WTC11 (cell line): ENCODE measurements at regions not wholly inside any gene's neighbourhood (a gene's known extent, or its start where the extent isn't known, plus 50 kb on each side); places are given as distances from the start of the nearest gene placed in this dataset.

Experiments
- ATAC-seq: fragments of 200-7000 bp; cut with Tn5 transposase; 2 replicates; pipeline ENCODE4 v1.10.0; 2021; ENCODE audit warnings: mild to moderate bottlenecking, moderate library complexity
- CTCF ChIA-PET: fragments of 300-600 bp; sonication (Branson Sonifier 250); formaldehyde crosslinking; loops from one replicate; lab custom pipeline; 2021; ENCODE audit warnings: antibody characterized with exemption; lab: Charles Lee
- POLR2A ChIA-PET: fragments of 350-600 bp; sonication (Branson Sonifier 250); formaldehyde crosslinking; loops from one replicate; lab custom pipeline; 2021; ENCODE audit warnings: antibody characterized with exemption; lab: Charles Lee
- DNase-seq: peaks from one replicate; pipeline ENCODE4 v3.0.0; 2021; ENCODE audit warnings: low spot score
- H3K27ac Mint-ChIP-seq: 2 replicates; pipeline ENCODE4 v1.8.0; 2021; ENCODE audit warnings: mixed read lengths
- H3K27me3 Mint-ChIP-seq: 2 replicates; pipeline ENCODE4 v1.8.0; 2021; ENCODE audit warnings: low read depth, mild to moderate bottlenecking, moderate library complexity, mixed read lengths
- H3K36me3 Mint-ChIP-seq: 2 replicates; pipeline ENCODE4 v1.8.0; 2021; ENCODE audit warnings: mixed read lengths
- H3K4me1 Mint-ChIP-seq: 2 replicates; pipeline ENCODE4 v1.8.0; 2022; ENCODE audit warnings: mixed read lengths
- H3K4me3 Mint-ChIP-seq: 2 replicates; pipeline ENCODE4 v1.8.0; 2021; ENCODE audit warnings: mild to moderate bottlenecking, moderate library complexity, mixed read lengths
- H3K9me3 Mint-ChIP-seq: 2 replicates; pipeline ENCODE4 v1.8.0; 2021; ENCODE audit warnings: mixed read lengths
- ARID4B ChIP-seq: sonication (generic); formaldehyde crosslinking; IDR thresholded peaks from 2 replicates; pipeline ENCODE4 v1.8.0; 2023; ENCODE audit warnings: missing genetic modification reagents, mild to moderate bottlenecking, borderline replicate concordance
- FOXP4 ChIP-seq: sonication (generic); formaldehyde crosslinking; IDR thresholded peaks from 2 replicates; pipeline ENCODE4 v1.8.0; 2022; ENCODE audit warnings: mild to moderate bottlenecking, missing genetic modification reagents
- GABPB1 ChIP-seq: sonication (generic); formaldehyde crosslinking; IDR thresholded peaks from 2 replicates; pipeline ENCODE4 v1.8.1; 2023; ENCODE audit warnings: mild to moderate bottlenecking, missing genetic modification reagents
- KAT7 ChIP-seq: sonication (generic); formaldehyde crosslinking; IDR thresholded peaks from 2 replicates; pipeline ENCODE4 v1.8.1; 2023; ENCODE audit warnings: missing genetic modification reagents, mild to moderate bottlenecking, borderline replicate concordance
- MXD4 ChIP-seq: fragments of 250-450 bp; sonication (Bioruptor Pico); IDR thresholded peaks from 2 replicates; pipeline ENCODE4 v1.8.0; 2021; ENCODE audit warnings: mild to moderate bottlenecking, moderate library complexity, borderline replicate concordance
- NFATC4 ChIP-seq: fragments of 250-450 bp; sonication (Bioruptor Pico); IDR thresholded peaks from 2 replicates; pipeline ENCODE4 v1.9.0; 2021; ENCODE audit warnings: mild to moderate bottlenecking
- NFYB ChIP-seq: sonication (generic); formaldehyde crosslinking; conservative IDR thresholded peaks from 2 replicates; pipeline ENCODE4 v1.8.0; 2022; ENCODE audit warnings: low read depth, missing genetic modification reagents
- OVOL2 ChIP-seq: fragments of 250-450 bp; sonication (Bioruptor Pico); IDR thresholded peaks from 2 replicates; pipeline ENCODE4 v1.9.0; 2021; ENCODE audit warnings: mild to moderate bottlenecking, borderline replicate concordance
- PREB ChIP-seq: sonication (generic); formaldehyde crosslinking; IDR thresholded peaks from 2 replicates; pipeline ENCODE4 v1.8.1; 2022; ENCODE audit warnings: mild to moderate bottlenecking, missing genetic modification reagents, moderate library complexity, borderline replicate concordance
- TEAD4 ChIP-seq: sonication (generic); formaldehyde crosslinking; IDR thresholded peaks from 2 replicates; pipeline ENCODE4 v1.8.0; 2022; ENCODE audit warnings: mild to moderate bottlenecking, missing genetic modification reagents
- TP53 ChIP-seq: sonication (generic); formaldehyde crosslinking; IDR thresholded peaks from 2 replicates; pipeline ENCODE4 v1.8.1; 2023; ENCODE audit warnings: mild to moderate bottlenecking, missing genetic modification reagents
- ZNF219 ChIP-seq: sonication (generic); formaldehyde crosslinking; IDR thresholded peaks from 2 replicates; pipeline ENCODE4 v1.8.0; 2023; ENCODE audit warnings: missing genetic modification reagents, mild to moderate bottlenecking, borderline replicate concordance
- ZSCAN18 ChIP-seq: fragments of 250-450 bp; sonication (Bioruptor Pico); IDR thresholded peaks from 2 replicates; pipeline ENCODE4 v2.1.2; 2022; ENCODE audit warnings: mild to moderate bottlenecking, moderate library complexity
- TF ChIP-seq, protein P1 (sequence below): fragments of 250-450 bp; sonication (Bioruptor Pico); conservative IDR thresholded peaks from 2 replicates; pipeline ENCODE4 v1.9.0; 2021; ENCODE audit warnings: mild to moderate bottlenecking
- TF ChIP-seq, protein P2 (sequence below): sonication (generic); formaldehyde crosslinking; IDR thresholded peaks from 2 replicates; pipeline ENCODE4 v1.8.1; 2023; ENCODE audit warnings: mild to moderate bottlenecking, missing genetic modification reagents, borderline replicate concordance
- TF ChIP-seq, protein P3 (sequence below): sonication (generic); formaldehyde crosslinking; IDR thresholded peaks from 2 replicates; pipeline ENCODE4 v1.8.1; 2023; ENCODE audit warnings: mild to moderate bottlenecking, missing genetic modification reagents, moderate library complexity
- TF ChIP-seq, protein P4 (sequence below): fragments of 250-450 bp; sonication (Bioruptor Pico); IDR thresholded peaks from 2 replicates; pipeline ENCODE4 v1.9.0; 2021; ENCODE audit warnings: mild to moderate bottlenecking

DNA sequence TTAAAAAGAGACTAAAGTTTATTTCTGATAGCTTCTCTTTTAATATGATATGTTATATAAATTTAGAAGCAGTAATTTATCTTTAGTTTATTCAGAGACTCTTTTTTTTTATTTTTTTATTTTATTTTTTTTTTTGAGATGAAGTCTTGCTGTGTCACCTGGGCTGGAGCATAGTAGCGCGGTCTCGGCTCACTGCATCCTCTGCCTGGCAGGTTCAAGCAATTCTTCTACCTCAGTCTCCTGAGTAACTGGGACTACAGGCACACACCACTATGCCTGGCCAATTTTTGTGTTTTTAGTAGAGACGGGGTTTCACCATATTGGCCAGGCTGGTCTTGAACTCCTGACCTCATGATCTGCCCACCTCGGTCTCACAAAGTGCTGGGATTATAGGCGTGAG lies 89.6 kb downstream of the DISP1 start:
- Mint-ChIP-seq H3K4me1 (peaks cover 10% of the 10 kb centered on the region; the same call in 1 of the 2 replicates), H3K36me3 (no peaks in the 10 kb centered on the region), H3K27me3 (no peaks in the 10 kb centered on the region), H3K9me3 (no peaks in the 10 kb centered on the region), H3K4me3 (no peak overlapping the region), H3K27ac (no peak overlapping the region)
- ATAC-seq: no peak
- ChIA-PET POLR2A (no interaction called here), CTCF (interaction anchor here (0.5 kb wide), 1 partner anchor 239 kb away, joined by 3 read pairs; the partner anchor contains the start of gene TLR5)
- DNase-seq: no peak
- TF ChIP-seq TEAD4 (CRISPR knock-in tag) (no peak), PREB (CRISPR knock-in tag) (no peak), FOXP4 (CRISPR knock-in tag) (no peak), KAT7 (no peak), GABPB1 (CRISPR knock-in tag) (no peak), ZSCAN18 (CRISPR knock-in tag) (no peak), OVOL2 (CRISPR knock-in tag) (no peak), ARID4B (CRISPR knock-in tag) (no peak), MXD4 (no peak), NFATC4 (CRISPR knock-in tag) (no peak), ZNF219 (CRISPR knock-in tag) (no peak), NFYB (CRISPR knock-in tag) (no peak), TP53 (CRISPR knock-in tag) (no peak)
- TF ChIP-seq, protein P1, sequence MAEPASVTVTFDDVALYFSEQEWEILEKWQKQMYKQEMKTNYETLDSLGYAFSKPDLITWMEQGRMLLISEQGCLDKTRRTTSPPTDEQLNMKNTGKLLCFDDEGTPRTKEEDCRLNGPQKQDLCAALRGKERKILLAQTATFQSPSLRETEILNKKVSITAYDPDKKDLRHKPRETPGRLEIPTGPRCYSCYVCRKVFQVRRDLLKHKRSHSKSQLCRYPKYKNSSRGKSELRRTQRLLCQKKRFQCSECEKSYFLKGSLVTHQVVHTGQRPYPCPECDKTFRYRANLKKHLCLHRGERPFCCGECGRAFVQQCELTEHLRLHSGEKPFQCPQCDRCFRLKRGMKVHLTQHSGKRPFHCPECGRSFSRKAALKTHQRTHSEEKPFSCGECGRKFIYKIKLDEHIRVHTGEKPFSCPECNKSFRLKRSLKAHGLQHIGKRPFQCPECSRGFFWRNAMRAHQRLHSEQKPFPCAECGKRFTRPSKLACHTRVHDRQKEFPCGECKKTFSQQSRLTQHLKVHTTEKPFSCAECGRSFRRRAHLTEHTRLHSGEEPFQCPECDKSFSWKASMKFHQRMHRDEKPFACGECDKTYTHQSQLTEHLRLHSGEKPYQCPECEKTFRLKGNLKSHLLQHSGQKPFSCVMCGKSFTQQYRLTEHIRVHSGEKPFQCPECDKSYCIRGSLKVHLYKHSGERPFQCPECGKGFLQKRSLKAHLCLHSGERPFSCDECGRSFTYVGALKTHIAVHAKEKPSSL (CRISPR knock-in tag): no peak
- TF ChIP-seq, protein P2, sequence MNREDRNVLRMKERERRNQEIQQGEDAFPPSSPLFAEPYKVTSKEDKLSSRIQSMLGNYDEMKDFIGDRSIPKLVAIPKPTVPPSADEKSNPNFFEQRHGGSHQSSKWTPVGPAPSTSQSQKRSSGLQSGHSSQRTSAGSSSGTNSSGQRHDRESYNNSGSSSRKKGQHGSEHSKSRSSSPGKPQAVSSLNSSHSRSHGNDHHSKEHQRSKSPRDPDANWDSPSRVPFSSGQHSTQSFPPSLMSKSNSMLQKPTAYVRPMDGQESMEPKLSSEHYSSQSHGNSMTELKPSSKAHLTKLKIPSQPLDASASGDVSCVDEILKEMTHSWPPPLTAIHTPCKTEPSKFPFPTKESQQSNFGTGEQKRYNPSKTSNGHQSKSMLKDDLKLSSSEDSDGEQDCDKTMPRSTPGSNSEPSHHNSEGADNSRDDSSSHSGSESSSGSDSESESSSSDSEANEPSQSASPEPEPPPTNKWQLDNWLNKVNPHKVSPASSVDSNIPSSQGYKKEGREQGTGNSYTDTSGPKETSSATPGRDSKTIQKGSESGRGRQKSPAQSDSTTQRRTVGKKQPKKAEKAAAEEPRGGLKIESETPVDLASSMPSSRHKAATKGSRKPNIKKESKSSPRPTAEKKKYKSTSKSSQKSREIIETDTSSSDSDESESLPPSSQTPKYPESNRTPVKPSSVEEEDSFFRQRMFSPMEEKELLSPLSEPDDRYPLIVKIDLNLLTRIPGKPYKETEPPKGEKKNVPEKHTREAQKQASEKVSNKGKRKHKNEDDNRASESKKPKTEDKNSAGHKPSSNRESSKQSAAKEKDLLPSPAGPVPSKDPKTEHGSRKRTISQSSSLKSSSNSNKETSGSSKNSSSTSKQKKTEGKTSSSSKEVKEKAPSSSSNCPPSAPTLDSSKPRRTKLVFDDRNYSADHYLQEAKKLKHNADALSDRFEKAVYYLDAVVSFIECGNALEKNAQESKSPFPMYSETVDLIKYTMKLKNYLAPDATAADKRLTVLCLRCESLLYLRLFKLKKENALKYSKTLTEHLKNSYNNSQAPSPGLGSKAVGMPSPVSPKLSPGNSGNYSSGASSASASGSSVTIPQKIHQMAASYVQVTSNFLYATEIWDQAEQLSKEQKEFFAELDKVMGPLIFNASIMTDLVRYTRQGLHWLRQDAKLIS: no peak
- TF ChIP-seq, protein P3, sequence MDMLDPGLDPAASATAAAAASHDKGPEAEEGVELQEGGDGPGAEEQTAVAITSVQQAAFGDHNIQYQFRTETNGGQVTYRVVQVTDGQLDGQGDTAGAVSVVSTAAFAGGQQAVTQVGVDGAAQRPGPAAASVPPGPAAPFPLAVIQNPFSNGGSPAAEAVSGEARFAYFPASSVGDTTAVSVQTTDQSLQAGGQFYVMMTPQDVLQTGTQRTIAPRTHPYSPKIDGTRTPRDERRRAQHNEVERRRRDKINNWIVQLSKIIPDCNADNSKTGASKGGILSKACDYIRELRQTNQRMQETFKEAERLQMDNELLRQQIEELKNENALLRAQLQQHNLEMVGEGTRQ (CRISPR knock-in tag): no peak
- TF ChIP-seq, protein P4, sequence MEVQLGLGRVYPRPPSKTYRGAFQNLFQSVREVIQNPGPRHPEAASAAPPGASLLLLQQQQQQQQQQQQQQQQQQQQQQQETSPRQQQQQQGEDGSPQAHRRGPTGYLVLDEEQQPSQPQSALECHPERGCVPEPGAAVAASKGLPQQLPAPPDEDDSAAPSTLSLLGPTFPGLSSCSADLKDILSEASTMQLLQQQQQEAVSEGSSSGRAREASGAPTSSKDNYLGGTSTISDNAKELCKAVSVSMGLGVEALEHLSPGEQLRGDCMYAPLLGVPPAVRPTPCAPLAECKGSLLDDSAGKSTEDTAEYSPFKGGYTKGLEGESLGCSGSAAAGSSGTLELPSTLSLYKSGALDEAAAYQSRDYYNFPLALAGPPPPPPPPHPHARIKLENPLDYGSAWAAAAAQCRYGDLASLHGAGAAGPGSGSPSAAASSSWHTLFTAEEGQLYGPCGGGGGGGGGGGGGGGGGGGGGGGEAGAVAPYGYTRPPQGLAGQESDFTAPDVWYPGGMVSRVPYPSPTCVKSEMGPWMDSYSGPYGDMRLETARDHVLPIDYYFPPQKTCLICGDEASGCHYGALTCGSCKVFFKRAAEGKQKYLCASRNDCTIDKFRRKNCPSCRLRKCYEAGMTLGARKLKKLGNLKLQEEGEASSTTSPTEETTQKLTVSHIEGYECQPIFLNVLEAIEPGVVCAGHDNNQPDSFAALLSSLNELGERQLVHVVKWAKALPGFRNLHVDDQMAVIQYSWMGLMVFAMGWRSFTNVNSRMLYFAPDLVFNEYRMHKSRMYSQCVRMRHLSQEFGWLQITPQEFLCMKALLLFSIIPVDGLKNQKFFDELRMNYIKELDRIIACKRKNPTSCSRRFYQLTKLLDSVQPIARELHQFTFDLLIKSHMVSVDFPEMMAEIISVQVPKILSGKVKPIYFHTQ (CRISPR knock-in tag): no peak
